ENCODE measurements at regions not wholly inside any gene's neighbourhood (a gene's known extent, or its start where the extent isn't known, plus 50 kb on each side); places are given as distances from the start of the nearest gene placed in this dataset.

GRCh38 chr1:30273456-30273855 is 449.9 kb downstream of the MATN1 start:
- no peak for TF ChIP-seq POLR2A (IDR thresholded peaks at IDR 0.05; ENCODE audit: low read depth, low read length)
- TF ChIP-seq POLR2AphosphoS5 (IDR thresholded peaks at IDR 0.05; ENCODE audit: low read depth, low read length): no peak
- no peak for TF ChIP-seq TAF1 (IDR thresholded peaks at IDR 0.05; ENCODE audit: borderline replicate concordance, low read depth, low read length)
